Ovary (tissue), 3 donors: ENCODE measurements at regions not wholly inside any gene's neighbourhood (a gene's known extent, or its start where the extent isn't known, plus 50 kb on each side); places are given as distances from the start of the nearest gene placed in this dataset.

Source experiments
- CTCF ChIP-seq, 3 donors: fragments of 450-650 bp in 2 of 3; fragments of 200-600 bp in 1 of 3; IDR thresholded peaks; one replicate each; pipeline versions ENCODE4 v1.5.1 to v1.8.0; 2016 to 2022; ENCODE audit warnings: antibody characterized with exemption in 3 of 3, mild to moderate bottlenecking in 1 of 3
- POLR2A ChIP-seq: fragments of 450-650 bp; IDR thresholded peaks from one replicate; pipeline ENCODE4 v1.6.1; 2017; ENCODE audit warnings: antibody characterized with exemption, mild to moderate bottlenecking, moderate library complexity
- donor health status: DM: no; HTN: no; CAD: no.

GRCh38 chr21:38942748-38943211 is 137.1 kb downstream of the ETS2 start:
- TF ChIP-seq CTCF (IDR thresholded peaks at IDR 0.05) (no peak), POLR2A (no peak)
